ENCODE measurements at regions not wholly inside any gene's neighbourhood (a gene's known extent, or its start where the extent isn't known, plus 50 kb on each side); places are given as distances from the start of the nearest gene placed in this dataset.

GRCh38 chr11:15468466-15468865, 353.7 kb downstream of the INSC start:
- TF ChIP-seq CTCF (conservative IDR thresholded peaks at IDR 0.05; ENCODE audit: low read depth, low read length) = no peak
- no peak for TF ChIP-seq EZH2phosphoT487 (IDR thresholded peaks at IDR 0.05; ENCODE audit: borderline replicate concordance, low read length)
